Neural progenitor cell (in vitro differentiated cells): ENCODE measurements at regions not wholly inside any gene's neighbourhood (a gene's known extent, or its start where the extent isn't known, plus 50 kb on each side); places are given as distances from the start of the nearest gene placed in this dataset.

Experiments
- DNase-seq: peaks from one replicate; pipeline ENCODE4 v3.0.0-alpha.2; 2016; ENCODE audit warnings: low spot score
- H2AFZ ChIP-seq: fragments of 200-600 bp; sonication (generic); replicated peaks from 2 replicates; pipeline ENCODE4 v1.6.1; 2016; ENCODE audit warnings: antibody characterized with exemption
- H3F3A ChIP-seq: fragments of 200-600 bp; sonication (generic); 2 replicates; pipeline ENCODE4 v1.6.1; 2016; ENCODE audit warnings: antibody characterized with exemption, low read depth
- H3K27ac ChIP-seq: fragments of 200-600 bp; sonication (generic); 2 replicates; pipeline ENCODE4 v1.5.1; 2016; ENCODE audit warnings: mild to moderate bottlenecking
- H3K27me3 ChIP-seq: fragments of 200-600 bp; sonication (generic); 2 replicates; pipeline ENCODE4 v1.6.1; 2016; ENCODE audit warnings: mild to moderate bottlenecking, moderate library complexity
- H3K36me3 ChIP-seq: fragments of 200-600 bp; sonication (generic); 2 replicates; pipeline ENCODE4 v1.5.1; 2016
- H3K4me1 ChIP-seq: fragments of 200-600 bp; sonication (generic); 2 replicates; pipeline ENCODE4 v1.6.1; 2016; ENCODE audit warnings: mixed run types
- H3K4me2 ChIP-seq: fragments of 200-600 bp; sonication (generic); 2 replicates; pipeline ENCODE4 v1.6.1; 2016
- H3K4me3 ChIP-seq: fragments of 200-600 bp; sonication (generic); 2 replicates; pipeline ENCODE4 v1.5.1; 2016
- H3K79me2 ChIP-seq: fragments of 200-600 bp; sonication (generic); 2 replicates; pipeline ENCODE4 v1.6.1; 2016; ENCODE audit warnings: low read depth
- H3K9ac ChIP-seq: fragments of 200-600 bp; sonication (generic); 2 replicates; pipeline ENCODE4 v1.6.1; 2016
- H3K9me3 ChIP-seq: fragments of 200-600 bp; sonication (generic); 2 replicates; pipeline ENCODE4 v1.5.1; 2016; ENCODE audit warnings: low read depth
- H4K20me1 ChIP-seq: fragments of 200-600 bp; sonication (generic); 2 replicates; pipeline ENCODE4 v1.6.1; 2016; ENCODE audit warnings: low read depth
- H3K27ac Mint-ChIP-seq: 3 replicates; pipeline ENCODE4 v1.8.0; 2021; ENCODE audit warnings: mixed read lengths
- H3K27me3 Mint-ChIP-seq: 2 replicates; pipeline ENCODE4 v1.8.0; 2022; ENCODE audit warnings: low read depth, mild to moderate bottlenecking, inconsistent platforms, moderate library complexity, mixed read lengths; ENCODE audit not compliant: insufficient read depth
- H3K36me3 Mint-ChIP-seq: 3 replicates; pipeline ENCODE4 v1.8.0; 2021; ENCODE audit warnings: mixed read lengths
- H3K4me1 Mint-ChIP-seq: 3 replicates; pipeline ENCODE4 v1.8.0; 2021; ENCODE audit warnings: mixed read lengths
- H3K4me3 Mint-ChIP-seq: 3 replicates; pipeline ENCODE4 v1.8.0; 2021; ENCODE audit warnings: mild to moderate bottlenecking, moderate library complexity, mixed read lengths
- H3K9me3 Mint-ChIP-seq: 3 replicates; pipeline ENCODE4 v1.8.0; 2020; ENCODE audit warnings: mixed read lengths
- EZH2 ChIP-seq: fragments of 200-600 bp; sonication (generic); IDR thresholded peaks from 2 replicates; pipeline ENCODE4 v1.6.1; 2017; ENCODE audit warnings: antibody characterized with exemption, mild to moderate bottlenecking, moderate library complexity
- EZH2phosphoT487 ChIP-seq: fragments of 200-600 bp; sonication (generic); IDR thresholded peaks from 2 replicates; pipeline ENCODE4 v1.6.1; 2017; ENCODE audit warnings: antibody characterized with exemption
- TF ChIP-seq, protein P1 (sequence below): fragments of 200-600 bp; sonication (generic); IDR thresholded peaks from 2 replicates; pipeline ENCODE4 v1.5.1; 2017; ENCODE audit warnings: antibody characterized with exemption, mild to moderate bottlenecking

DNA sequence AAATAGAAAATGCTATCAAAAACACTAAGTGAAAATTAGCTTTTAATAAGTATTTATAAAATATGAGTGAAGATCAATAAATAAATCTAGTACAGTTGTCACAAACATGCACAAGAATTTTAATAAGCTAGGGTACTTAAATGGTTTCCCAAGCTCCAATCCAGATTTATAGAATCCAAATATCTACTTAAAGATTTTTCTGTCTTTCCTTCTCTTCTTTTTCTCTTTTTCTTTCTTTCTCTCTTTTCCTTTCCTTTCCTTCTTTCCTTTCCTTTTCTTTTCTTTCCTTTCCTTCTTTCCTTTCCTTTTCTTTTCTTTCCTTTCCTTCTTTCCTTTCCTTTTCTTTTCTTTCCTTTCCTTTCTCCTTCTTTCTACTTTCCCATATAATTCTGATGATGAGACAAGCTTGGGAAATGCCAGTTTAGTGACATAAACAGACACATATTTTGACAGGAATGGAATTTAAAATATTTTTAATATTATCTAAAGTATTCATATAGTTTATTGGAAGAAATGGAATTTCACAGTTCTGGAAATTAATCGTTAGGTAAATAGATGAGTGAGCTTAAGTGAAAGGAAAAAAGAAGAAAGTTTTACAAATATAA lies 832.8 kb downstream of the NR2F1-AS1 start:
- no peak overlapping the region for H2AFZ ChIP-seq

GRCh38 chr5:92741906-92742305 lies 839.1 kb downstream of the NR2F1-AS1 start:
- no peaks in the 10 kb centered on the region for H4K20me1 ChIP-seq
- no peak overlapping the region for H2AFZ ChIP-seq
- no peak overlapping the region for H3K9ac ChIP-seq
- H3K27me3 Mint-ChIP-seq: no peaks in the 10 kb centered on the region
- no peak for DNase-seq
- no peaks in the 10 kb centered on the region for H3K36me3 ChIP-seq
- peaks cover 4% of the 10 kb centered on the region for H3K9me3 Mint-ChIP-seq
- H3K36me3 Mint-ChIP-seq: no peaks in the 10 kb centered on the region
- H3K4me1 Mint-ChIP-seq: no peaks in the 10 kb centered on the region
- no peak overlapping the region for H3K4me2 ChIP-seq
- H3K27ac Mint-ChIP-seq: no peak overlapping the region
- no peaks in the 10 kb centered on the region for H3F3A ChIP-seq
- H3K4me1 ChIP-seq: no peaks in the 10 kb centered on the region
- no peak overlapping the region for H3K4me3 Mint-ChIP-seq
- TF ChIP-seq EZH2phosphoT487: no peak
- no peak for TF ChIP-seq EZH2
- TF ChIP-seq, protein P1, sequence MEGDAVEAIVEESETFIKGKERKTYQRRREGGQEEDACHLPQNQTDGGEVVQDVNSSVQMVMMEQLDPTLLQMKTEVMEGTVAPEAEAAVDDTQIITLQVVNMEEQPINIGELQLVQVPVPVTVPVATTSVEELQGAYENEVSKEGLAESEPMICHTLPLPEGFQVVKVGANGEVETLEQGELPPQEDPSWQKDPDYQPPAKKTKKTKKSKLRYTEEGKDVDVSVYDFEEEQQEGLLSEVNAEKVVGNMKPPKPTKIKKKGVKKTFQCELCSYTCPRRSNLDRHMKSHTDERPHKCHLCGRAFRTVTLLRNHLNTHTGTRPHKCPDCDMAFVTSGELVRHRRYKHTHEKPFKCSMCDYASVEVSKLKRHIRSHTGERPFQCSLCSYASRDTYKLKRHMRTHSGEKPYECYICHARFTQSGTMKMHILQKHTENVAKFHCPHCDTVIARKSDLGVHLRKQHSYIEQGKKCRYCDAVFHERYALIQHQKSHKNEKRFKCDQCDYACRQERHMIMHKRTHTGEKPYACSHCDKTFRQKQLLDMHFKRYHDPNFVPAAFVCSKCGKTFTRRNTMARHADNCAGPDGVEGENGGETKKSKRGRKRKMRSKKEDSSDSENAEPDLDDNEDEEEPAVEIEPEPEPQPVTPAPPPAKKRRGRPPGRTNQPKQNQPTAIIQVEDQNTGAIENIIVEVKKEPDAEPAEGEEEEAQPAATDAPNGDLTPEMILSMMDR: no peak
- H3K27ac ChIP-seq: no peak overlapping the region
- H3K4me3 ChIP-seq: no peak overlapping the region
- no peaks in the 10 kb centered on the region for H3K9me3 ChIP-seq
- no peaks in the 10 kb centered on the region for H3K79me2 ChIP-seq
- no peaks in the 10 kb centered on the region for H3K27me3 ChIP-seq

More for the DNA sequence above, 832.8 kb downstream of the NR2F1-AS1 start:
- Histone ChIP-seq H3K36me3 (no peaks in the 10 kb centered on the region), H3K4me2 (no peak overlapping the region), H4K20me1 (no peaks in the 10 kb centered on the region), H3K4me3 (no peak overlapping the region), H3K79me2 (no peaks in the 10 kb centered on the region), H3K9me3 (no peaks in the 10 kb centered on the region), H3K27me3 (no peaks in the 10 kb centered on the region), H3K4me1 (peaks cover 17% of the 10 kb centered on the region), H3K9ac (no peak overlapping the region), H3F3A (peaks cover 5% of the 10 kb centered on the region), H3K27ac (no peak overlapping the region)
- Mint-ChIP-seq H3K4me1 (peaks cover 13% of the 10 kb centered on the region), H3K27me3 (peaks cover 2% of the 10 kb centered on the region), H3K27ac (no peak overlapping the region), H3K36me3 (no peaks in the 10 kb centered on the region), H3K9me3 (no peaks in the 10 kb centered on the region), H3K4me3 (no peak overlapping the region)
- no peak for DNase-seq
- TF ChIP-seq, protein P1: no peak
- TF ChIP-seq EZH2phosphoT487 (no peak), EZH2 (no peak)

DNA sequence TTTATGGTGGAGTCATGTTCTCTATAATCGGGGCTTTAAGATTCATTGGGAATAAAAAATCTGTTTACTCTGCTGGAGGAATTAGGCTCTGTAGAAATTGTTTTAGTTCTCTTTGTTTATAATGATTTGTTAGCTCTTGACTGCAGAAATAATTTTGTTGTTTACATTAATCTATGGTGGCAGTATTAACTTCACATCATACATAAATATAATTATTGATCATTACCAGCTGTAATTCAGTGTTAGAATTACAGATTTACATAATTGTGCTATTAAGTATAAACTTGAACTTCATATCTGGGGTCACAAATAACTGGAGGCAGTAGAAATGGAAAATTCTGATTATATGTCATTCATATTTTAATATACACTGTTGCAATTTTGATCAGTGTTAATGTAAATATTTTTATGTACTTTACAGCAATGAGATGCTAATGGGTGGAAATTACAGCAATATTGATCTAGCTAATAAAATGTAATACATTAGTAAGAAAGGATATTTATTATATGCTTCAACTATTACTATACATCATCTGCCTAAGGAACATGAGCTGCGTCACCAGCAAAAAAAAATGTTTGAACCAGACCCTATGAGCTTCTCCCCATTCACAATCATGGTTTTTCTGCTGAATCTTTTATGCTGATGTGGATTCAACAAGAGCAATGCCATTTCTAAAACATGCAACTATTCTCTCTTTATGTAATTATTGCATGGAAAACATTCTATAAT lies 846.6 kb downstream of the NR2F1-AS1 start:
- Histone ChIP-seq H3K4me3 (no peak overlapping the region), H3K79me2 (no peaks in the 10 kb centered on the region), H3K27ac (no peak overlapping the region), H3K4me2 (no peak overlapping the region), H3K27me3 (no peaks in the 10 kb centered on the region), H2AFZ (no peak overlapping the region), H3K9ac (no peak overlapping the region), H3F3A (no peaks in the 10 kb centered on the region), H3K36me3 (no peaks in the 10 kb centered on the region), H4K20me1 (no peaks in the 10 kb centered on the region), H3K9me3 (no peaks in the 10 kb centered on the region), H3K4me1 (no peaks in the 10 kb centered on the region)
- H3K27me3 Mint-ChIP-seq: peaks cover 2% of the 10 kb centered on the region
- H3K4me3 Mint-ChIP-seq: no peak overlapping the region
- TF ChIP-seq EZH2phosphoT487 (no peak), EZH2 (no peak)
- TF ChIP-seq, protein P1: no peak
- DNase-seq: no peak
- H3K36me3 Mint-ChIP-seq: no peaks in the 10 kb centered on the region
- H3K27ac Mint-ChIP-seq: no peak overlapping the region
- peaks cover 10% of the 10 kb centered on the region for H3K9me3 Mint-ChIP-seq
- no peaks in the 10 kb centered on the region for H3K4me1 Mint-ChIP-seq
